HL-60 (cell line): ENCODE measurements at regions not wholly inside any gene's neighbourhood (a gene's known extent, or its start where the extent isn't known, plus 50 kb on each side); places are given as distances from the start of the nearest gene placed in this dataset.

Experiments
- POLR2AphosphoS5 ChIP-seq: IDR thresholded peaks from 2 replicates; pipeline ENCODE4 v1.6.1; 2012; ENCODE audit warnings: low read depth
- TF ChIP-seq, protein P1 (sequence below): IDR thresholded peaks from one replicate; pipeline ENCODE4 v1.5.1; 2011; ENCODE audit warnings: low read length, control low read depth, inconsistent platforms; ENCODE audit not compliant: insufficient read depth

- TF ChIP-seq, protein P1, sequence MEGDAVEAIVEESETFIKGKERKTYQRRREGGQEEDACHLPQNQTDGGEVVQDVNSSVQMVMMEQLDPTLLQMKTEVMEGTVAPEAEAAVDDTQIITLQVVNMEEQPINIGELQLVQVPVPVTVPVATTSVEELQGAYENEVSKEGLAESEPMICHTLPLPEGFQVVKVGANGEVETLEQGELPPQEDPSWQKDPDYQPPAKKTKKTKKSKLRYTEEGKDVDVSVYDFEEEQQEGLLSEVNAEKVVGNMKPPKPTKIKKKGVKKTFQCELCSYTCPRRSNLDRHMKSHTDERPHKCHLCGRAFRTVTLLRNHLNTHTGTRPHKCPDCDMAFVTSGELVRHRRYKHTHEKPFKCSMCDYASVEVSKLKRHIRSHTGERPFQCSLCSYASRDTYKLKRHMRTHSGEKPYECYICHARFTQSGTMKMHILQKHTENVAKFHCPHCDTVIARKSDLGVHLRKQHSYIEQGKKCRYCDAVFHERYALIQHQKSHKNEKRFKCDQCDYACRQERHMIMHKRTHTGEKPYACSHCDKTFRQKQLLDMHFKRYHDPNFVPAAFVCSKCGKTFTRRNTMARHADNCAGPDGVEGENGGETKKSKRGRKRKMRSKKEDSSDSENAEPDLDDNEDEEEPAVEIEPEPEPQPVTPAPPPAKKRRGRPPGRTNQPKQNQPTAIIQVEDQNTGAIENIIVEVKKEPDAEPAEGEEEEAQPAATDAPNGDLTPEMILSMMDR = no peak
- TF ChIP-seq POLR2AphosphoS5 = no peak
These were observed 654.1 kb downstream of the PTPRU start for GRCh38 chr1:29890201-29890959.
